H1 (cell line): ENCODE measurements at regions not wholly inside any gene's neighbourhood (a gene's known extent, or its start where the extent isn't known, plus 50 kb on each side); places are given as distances from the start of the nearest gene placed in this dataset.

ENCODE experiments used
- CTCF ChIA-PET: fragments of 300-600 bp; sonication (Branson Sonifier 250); formaldehyde crosslinking; loops from one replicate; lab custom pipeline; 2021; ENCODE audit not compliant: partially characterized antibody; lab: Charles Lee
- POLR2A ChIA-PET: fragments of 300-600 bp; sonication (Branson Sonifier 250); formaldehyde crosslinking; loops from one replicate; lab custom pipeline; 2021; ENCODE audit warnings: inconsistent platforms; ENCODE audit not compliant: partially characterized antibody; lab: Charles Lee
- DNase-seq, 2 experiments: peaks; one replicate each; pipeline versions ENCODE4 v3.0.0 to v3.0.0-alpha.2; 2010 to 2022; ENCODE audit warnings: low spot score in 2 of 2, low read depth in 1 of 2, mixed read lengths in 1 of 2
- FAIRE-seq: peaks from 2 replicates; lab custom pipeline; 2011; peaks lifted over from hg19 to GRCh38; lab: Jason Lieb, UNC
- H2AFZ ChIP-seq: 2 replicates; pipeline ENCODE4 v1.8.1; 2012; ENCODE audit warnings: low read length, inconsistent platforms
- H2AK5ac ChIP-seq: 2 replicates; pipeline ENCODE4 v1.6.1; 2013; ENCODE audit warnings: low read depth, low read length
- H2BK120ac ChIP-seq: replicated peaks from 2 replicates; pipeline ENCODE3; 2013; ENCODE audit warnings: low read depth, low read length, inconsistent platforms
- H2BK12ac ChIP-seq: 2 replicates; pipeline ENCODE4 v1.6.1; 2013; ENCODE audit warnings: low read depth, low read length
- H2BK15ac ChIP-seq: 2 replicates; pipeline ENCODE4 v1.6.1; 2013; ENCODE audit warnings: low read length
- H2BK20ac ChIP-seq: 2 replicates; pipeline ENCODE4 v1.6.1; 2013; ENCODE audit warnings: low read length
- H2BK5ac ChIP-seq: 2 replicates; pipeline ENCODE4 v1.6.1; 2013; ENCODE audit warnings: low read depth, low read length
- H3K14ac ChIP-seq: 2 replicates; pipeline ENCODE4 v1.6.1; 2013; ENCODE audit warnings: inconsistent platforms; ENCODE audit not compliant: insufficient read length
- H3K18ac ChIP-seq: 2 replicates; pipeline ENCODE4 v1.6.1; 2013; ENCODE audit warnings: low read length; ENCODE audit errors: extremely low read depth
- H3K23ac ChIP-seq: 2 replicates; pipeline ENCODE4 v1.6.1; 2013; ENCODE audit warnings: inconsistent platforms; ENCODE audit not compliant: insufficient read length
- H3K23me2 ChIP-seq: 2 replicates; pipeline ENCODE4 v1.6.1; 2013; ENCODE audit warnings: low read depth, low read length
- H3K27ac ChIP-seq: 2 replicates; pipeline ENCODE4 v1.6.1; 2011; ENCODE audit warnings: low read depth, low read length, inconsistent platforms
- H3K27me3 ChIP-seq, 4 experiments: replicated peaks in 1 of 4; 1 replicate in 1 of 4; 2 replicates in 3 of 4; pipeline versions ENCODE4 v1.6.1 to v1.8.1; 2011 to 2013; ENCODE audit warnings: low read length in 3 of 4, mild to moderate bottlenecking in 3 of 4, inconsistent platforms in 2 of 4, mixed read lengths in 2 of 4, moderate library complexity in 1 of 4; ENCODE audit not compliant: control insufficient read depth in 3 of 4, insufficient read depth in 3 of 4; ENCODE audit errors: extremely low read depth in 1 of 4
- H3K36me3 ChIP-seq, 4 experiments: 2 replicates each; pipeline versions ENCODE4 v1.6.1 to v1.8.1; 2011 to 2013; ENCODE audit warnings: mild to moderate bottlenecking in 4 of 4, low read length in 3 of 4, moderate library complexity in 2 of 4, control low read depth in 1 of 4, inconsistent platforms in 1 of 4; ENCODE audit not compliant: insufficient read depth in 4 of 4, control insufficient read depth in 2 of 4
- H3K4ac ChIP-seq: replicated peaks from 2 replicates; pipeline ENCODE3; 2013; ENCODE audit warnings: low read length, low read depth, mixed read lengths, inconsistent platforms; ENCODE audit not compliant: insufficient read length
- H3K4me1 ChIP-seq, 4 experiments: replicated peaks in 1 of 4; 1 replicate in 1 of 4; 2 replicates in 3 of 4; pipeline versions ENCODE4 v1.6.1 to v1.8.1; 2011 to 2013; ENCODE audit warnings: low read length in 3 of 4, inconsistent platforms in 2 of 4, mixed read lengths in 1 of 4; ENCODE audit not compliant: insufficient read depth in 4 of 4, control insufficient read depth in 3 of 4
- H3K4me2 ChIP-seq, 2 experiments: 2 replicates each; pipeline versions ENCODE4 v1.6.1 to v1.8.1; 2011 to 2013; ENCODE audit warnings: low read depth in 2 of 2, low read length in 2 of 2, control low read depth in 1 of 2, inconsistent platforms in 1 of 2, mild to moderate bottlenecking in 1 of 2; ENCODE audit not compliant: insufficient read depth in 1 of 2
- H3K4me3 ChIP-seq, 4 experiments: fragments of 200-600, 300-600 bp in 1 of 4; sonication (generic), shearing (Covaris generic), sonication (Bioruptor Twin) in 1 of 4; 2 replicates each; pipeline versions ENCODE4 v1.5.1 to v1.8.1; 2011 to 2016; ENCODE audit warnings: low read length in 4 of 4, low read depth in 3 of 4, control low read depth in 2 of 4, inconsistent platforms in 2 of 4, mild to moderate bottlenecking in 2 of 4, mixed read lengths in 1 of 4, moderate library complexity in 1 of 4; ENCODE audit not compliant: insufficient read depth in 2 of 4; ENCODE audit errors: extremely low read depth in 1 of 4
- H3K56ac ChIP-seq: replicated peaks from 2 replicates; pipeline ENCODE3; 2013; ENCODE audit warnings: low read depth, mild to moderate bottlenecking, mixed read lengths, low read length, inconsistent platforms; ENCODE audit not compliant: insufficient read length
- H3K79me1 ChIP-seq: 2 replicates; pipeline ENCODE4 v1.6.1; 2013; ENCODE audit warnings: low read depth, low read length, control low read depth
- H3K79me2 ChIP-seq, 2 experiments: 2 replicates each; pipeline versions ENCODE4 v1.6.1 to v1.8.1; 2012 to 2013; ENCODE audit warnings: low read length in 2 of 2, mild to moderate bottlenecking in 2 of 2, inconsistent platforms in 1 of 2; ENCODE audit not compliant: insufficient read depth in 2 of 2, control insufficient read depth in 1 of 2
- H3K9ac ChIP-seq, 4 experiments: replicated peaks in 1 of 4; 1 replicate in 1 of 4; 2 replicates in 3 of 4; pipeline versions ENCODE4 v1.6.1 to v1.8.1; 2011 to 2013; ENCODE audit warnings: low read depth in 3 of 4, low read length in 3 of 4, control low read depth in 2 of 4, mild to moderate bottlenecking in 2 of 4, moderate library complexity in 2 of 4, inconsistent platforms in 1 of 4; ENCODE audit errors: extremely low read depth in 1 of 4
- H3K9me3 ChIP-seq, 2 experiments: 2 replicates each; pipeline versions ENCODE4 v1.6.1 to v1.8.1; 2012 to 2013; ENCODE audit warnings: mild to moderate bottlenecking in 2 of 2, moderate library complexity in 2 of 2, control low read depth in 1 of 2, inconsistent platforms in 1 of 2, low read depth in 1 of 2, low read length in 1 of 2, mixed read lengths in 1 of 2; ENCODE audit not compliant: insufficient read depth in 2 of 2
- H4K20me1 ChIP-seq, 2 experiments: replicated peaks in 1 of 2; 2 replicates each; pipeline versions ENCODE3 to v1.8.1; 2011 to 2013; ENCODE audit warnings: inconsistent platforms in 2 of 2, low read length in 2 of 2, mild to moderate bottlenecking in 1 of 2; ENCODE audit not compliant: insufficient read depth in 2 of 2, control insufficient read depth in 1 of 2
- H4K5ac ChIP-seq: 2 replicates; pipeline ENCODE4 v1.6.1; 2013; ENCODE audit warnings: low read length, low read depth, mixed read lengths, inconsistent platforms; ENCODE audit not compliant: insufficient read length
- H4K8ac ChIP-seq: 2 replicates; pipeline ENCODE4 v1.8.0; 2013; ENCODE audit warnings: mild to moderate bottlenecking, moderate library complexity, low read length, inconsistent platforms; ENCODE audit not compliant: insufficient read depth; ENCODE audit errors: extremely low read depth
- H4K91ac ChIP-seq: replicated peaks from 2 replicates; pipeline ENCODE3; 2013; ENCODE audit warnings: low read length, mixed read lengths, inconsistent platforms; ENCODE audit not compliant: insufficient read length
- CEBPB ChIP-seq: IDR thresholded peaks from 2 replicates; pipeline ENCODE4 v1.6.1; 2012; ENCODE audit warnings: low read depth, low read length
- E2F6 ChIP-seq: IDR thresholded peaks from 2 replicates; pipeline ENCODE4 v1.6.1; 2012; ENCODE audit warnings: inconsistent platforms
- HDAC2 ChIP-seq, 2 experiments: fragments of 300-600 bp in 1 of 2; sonication (generic) in 1 of 2; IDR thresholded peaks; 2 replicates each; pipeline ENCODE4 v1.6.1; 2011 to 2012; ENCODE audit warnings: low read depth in 2 of 2, low read length in 2 of 2, mild to moderate bottlenecking in 2 of 2, moderate library complexity in 2 of 2, borderline replicate concordance in 1 of 2, inconsistent platforms in 1 of 2
- HDAC6 ChIP-seq: IDR thresholded peaks from one replicate; pipeline ENCODE4 v1.7.1; 2012; ENCODE audit warnings: low read depth, mild to moderate bottlenecking, inconsistent platforms, low read length, moderate library complexity
- KDM5A ChIP-seq: fragments of 200-600 bp; IDR thresholded peaks from 2 replicates; pipeline ENCODE4 v1.7.1; 2012; ENCODE audit warnings: mild to moderate bottlenecking, low read length, inconsistent platforms, mixed read lengths
- MAX ChIP-seq: IDR thresholded peaks from 2 replicates; pipeline ENCODE4 v1.6.1; 2012; ENCODE audit warnings: inconsistent platforms
- NANOG ChIP-seq: IDR thresholded peaks from 2 replicates; pipeline ENCODE4 v1.6.1; 2011; ENCODE audit warnings: low read length, low read depth, mild to moderate bottlenecking, inconsistent platforms; ENCODE audit not compliant: insufficient read depth, poor library complexity, severe bottlenecking
- POLR2A ChIP-seq, 2 experiments: IDR thresholded peaks; 1 replicate in 1 of 2; 2 replicates in 1 of 2; pipeline ENCODE4 v1.6.1; 2011; ENCODE audit warnings: low read depth in 2 of 2, low read length in 2 of 2, mild to moderate bottlenecking in 2 of 2; ENCODE audit errors: control extremely low read depth in 1 of 2
- POLR2AphosphoS5 ChIP-seq: IDR thresholded peaks from 2 replicates; pipeline ENCODE4 v1.6.1; 2011; ENCODE audit warnings: low read depth, low read length
- RXRA ChIP-seq: IDR thresholded peaks from 2 replicates; pipeline ENCODE4 v1.6.1; 2011; ENCODE audit warnings: low read depth, mild to moderate bottlenecking, low read length, moderate library complexity; ENCODE audit not compliant: insufficient read depth
- SIRT6 ChIP-seq: IDR thresholded peaks from one replicate; pipeline ENCODE4 v1.7.1; 2012; ENCODE audit warnings: low read length, inconsistent platforms
- TAF7 ChIP-seq: optimal IDR thresholded peaks from 2 replicates; pipeline ENCODE3; 2011; ENCODE audit warnings: low read depth, mild to moderate bottlenecking, inconsistent platforms, low read length, moderate library complexity, borderline replicate concordance
- YY1 ChIP-seq: IDR thresholded peaks from 2 replicates; pipeline ENCODE4 v1.6.1; 2011; ENCODE audit warnings: low read depth, mild to moderate bottlenecking, low read length
- WGBS, 2 experiments: shearing (Covaris generic) in 1 of 2; methylation state at CpG; one replicate each; pipeline versions ENCODE4 v1.1.6 to v1.1.7; 2013 to 2015; ENCODE audit warnings: low lambda C conversion rate in 2 of 2, mixed read lengths in 2 of 2, inconsistent platforms in 1 of 2, low coverage in 1 of 2, missing lambda C conversion rate in 1 of 2; ENCODE audit not compliant: insufficient replicate concordance in 2 of 2, insufficient coverage in 1 of 2, insufficient read length in 1 of 2; ENCODE audit errors: extremely low coverage in 1 of 2, missing lambda C conversion rate in 1 of 2; 5-methylcytosine and 5-hydroxymethylcytosine counted together

- no peak for DNase-seq
- ChIA-PET POLR2A (no interaction called here), CTCF (no interaction called here)
- no peak for FAIRE-seq
- H2BK20ac ChIP-seq: no peak overlapping the region
- no peak overlapping the region for H3K9ac ChIP-seq
- H3K4me1 ChIP-seq: no peaks in the 10 kb centered on the region
- H3K36me3 ChIP-seq: no peaks in the 10 kb centered on the region
- H2BK15ac ChIP-seq: no peak overlapping the region
- no peak overlapping the region for H3K14ac ChIP-seq
- H4K8ac ChIP-seq: no peak overlapping the region
- H3K18ac ChIP-seq: no peak overlapping the region
- H3K9me3 ChIP-seq: peaks cover 6 to 8% of the 10 kb centered on the region in 2 experiments; a peak in 3 of 4 replicates
- no peak overlapping the region for H3K4me3 ChIP-seq
- H3K27me3 ChIP-seq: no peaks in the 10 kb centered on the region
- no peaks in the 10 kb centered on the region for H4K20me1 ChIP-seq
- H3K4ac ChIP-seq: no peak overlapping the region
- WGBS, 2 experiments: 89% methylated on average over 6 of the region's 6 CpGs; no CpG with 5 or more reads in 1 of the 2 experiments
- no peak overlapping the region for H3K4me2 ChIP-seq
- no peaks in the 10 kb centered on the region for H3K79me2 ChIP-seq
- H2AK5ac ChIP-seq: no peak overlapping the region
- no peak overlapping the region for H2BK5ac ChIP-seq
- no peak overlapping the region for H2AFZ ChIP-seq
- H3K79me1 ChIP-seq: no peaks in the 10 kb centered on the region
- no peak overlapping the region for H4K91ac ChIP-seq
- no peak overlapping the region for H3K27ac ChIP-seq
- H4K5ac ChIP-seq: no peak overlapping the region
- no peaks in the 10 kb centered on the region for H3K23me2 ChIP-seq
- H2BK12ac ChIP-seq: no peak overlapping the region
- H2BK120ac ChIP-seq: no peak overlapping the region
- H3K56ac ChIP-seq: no peak overlapping the region
- H3K23ac ChIP-seq: no peak overlapping the region
- TF ChIP-seq KDM5A (no peak), CEBPB (no peak), MAX (no peak), YY1 (no peak), TAF7 (no peak), POLR2A (IDR thresholded peaks at IDR 0.05; ENCODE audit: control extremely low read depth in 1 of 2, low read depth in 2 of 2, low read length in 2 of 2) (no peak), NANOG (no peak), HDAC2 (IDR thresholded peaks at IDR 0.05; ENCODE audit: borderline replicate concordance in 1 of 2, low read depth in 2 of 2, low read length in 2 of 2) (no peak), RXRA (no peak), SIRT6 (no peak), HDAC6 (no peak), POLR2AphosphoS5 (no peak), E2F6 (no peak)
Measured at GRCh38 chr16:21338537-21339268, 60.6 kb upstream of the CRYM start.
